ENCODE measurements at regions not wholly inside any gene's neighbourhood (a gene's known extent, or its start where the extent isn't known, plus 50 kb on each side); places are given as distances from the start of the nearest gene placed in this dataset.

GRCh38 chr19:32176591-32176990 lies 168.8 kb upstream of the ZNF507 start:
- no peak for DNase-seq (ENCODE audit: low spot score)

GRCh38 chr19:32177686-32178085 lies 167.7 kb upstream of the ZNF507 start:
- DNase-seq (ENCODE audit: low spot score): no peak

DNA sequence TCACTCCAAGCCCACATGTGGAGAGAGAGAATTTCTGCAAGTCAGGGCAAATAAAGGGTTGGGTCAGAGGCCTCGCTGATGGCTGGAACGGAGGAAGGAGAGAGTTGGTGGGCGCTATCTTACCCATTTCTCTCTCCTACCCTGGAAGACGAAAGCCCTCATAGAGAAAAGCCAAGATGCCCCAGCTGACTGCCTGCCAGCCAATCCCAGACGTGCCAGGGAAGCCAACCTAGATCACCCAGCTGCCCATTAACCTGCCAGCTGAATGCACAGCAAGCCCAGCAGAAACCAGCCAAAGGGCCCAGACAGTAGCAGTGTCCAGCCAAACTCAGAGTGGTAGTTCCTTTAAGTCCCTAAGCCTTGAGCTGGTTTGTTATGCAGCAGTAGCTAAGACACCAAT lies 167.0 kb upstream of the ZNF507 start:
- no peak for DNase-seq (ENCODE audit: low spot score)

GRCh38 chr19:32178956-32179355 lies 166.5 kb upstream of the ZNF507 start:
- DNase-seq (ENCODE audit: low spot score): no peak

GRCh38 chr19:32181216-32181920 lies 164.0 kb upstream of the ZNF507 start:
- DNase-seq (ENCODE audit: low spot score): no peak

DNA sequence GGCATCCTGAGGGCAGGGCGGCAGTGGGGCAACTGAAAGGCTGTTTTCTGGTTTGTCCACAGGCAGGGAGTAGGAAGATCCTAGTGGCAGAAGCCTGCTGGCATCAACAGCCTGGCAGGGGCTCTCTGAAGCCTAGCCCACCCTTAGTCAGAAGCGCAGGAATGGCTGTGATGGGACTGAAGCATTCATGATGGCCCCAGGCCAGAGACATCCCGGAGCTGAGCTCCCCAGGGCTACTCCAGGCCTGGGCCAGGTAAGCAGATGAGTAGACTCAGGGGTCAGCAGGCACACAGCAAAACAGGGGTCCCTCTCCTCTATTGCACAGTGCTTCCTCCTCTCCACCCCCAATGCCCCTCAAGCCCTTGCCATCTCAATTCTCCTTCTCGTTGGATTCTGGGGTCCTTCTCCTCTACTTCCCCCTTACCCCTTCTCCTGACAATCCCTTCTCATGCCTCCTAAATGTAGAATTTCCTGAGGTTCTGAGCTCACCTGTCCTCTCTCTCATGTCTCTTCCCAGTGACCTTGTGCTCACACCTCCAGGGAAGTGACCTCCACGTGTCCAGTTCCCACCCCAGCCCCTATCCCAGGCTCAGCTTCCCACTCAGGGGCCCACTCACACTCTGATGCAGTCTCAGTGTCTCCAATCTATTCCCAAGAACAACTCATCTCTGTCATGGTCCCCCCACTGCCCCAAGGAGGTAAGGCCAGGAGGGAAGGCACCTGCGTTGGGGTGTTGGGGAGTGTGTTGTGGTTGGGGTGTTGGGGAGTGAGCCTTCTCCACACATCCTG lies 158.7 kb upstream of the ZNF507 start:
- no peak for DNase-seq (ENCODE audit: low spot score)

GRCh38 chr19:32188921-32189320 lies 156.5 kb upstream of the ZNF507 start:
- DNase-seq (ENCODE audit: low spot score): no peak

DNA sequence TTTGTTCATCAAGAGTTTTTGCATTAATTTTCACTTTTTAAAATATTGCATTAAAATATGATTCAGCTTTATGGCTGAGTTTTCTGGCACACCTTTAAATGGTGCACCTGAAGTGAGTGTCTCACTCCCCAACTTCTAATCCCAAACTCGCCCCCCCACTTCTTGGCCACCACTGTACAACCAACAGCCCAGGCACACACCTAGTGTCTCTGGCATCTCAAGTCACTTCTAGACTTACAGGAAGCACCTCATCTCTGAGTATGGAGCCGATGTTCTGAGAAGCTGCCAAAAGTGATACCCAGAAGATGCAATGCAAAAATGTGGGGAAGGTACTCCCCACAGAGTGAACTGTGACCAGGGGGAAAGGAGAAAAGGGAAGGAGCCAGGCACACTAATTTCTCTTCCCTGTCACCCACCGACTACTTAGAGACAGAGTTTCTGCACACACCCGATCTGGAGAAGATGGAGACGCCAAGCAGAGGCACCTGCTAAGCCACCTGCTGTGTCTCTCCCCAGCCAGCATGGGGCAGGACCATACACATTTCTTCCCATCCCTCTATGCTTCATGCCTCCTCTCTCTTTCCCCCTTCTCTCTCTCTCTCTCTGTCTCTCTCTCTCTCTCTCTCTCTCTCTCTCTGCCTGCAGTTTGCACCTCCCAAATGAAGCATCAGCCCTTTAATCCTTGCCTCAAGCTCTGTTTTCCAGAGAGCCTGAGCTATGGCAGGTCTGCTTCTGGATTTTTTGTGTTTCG lies 155.3 kb upstream of the ZNF507 start:
- no peak for DNase-seq (ENCODE audit: low spot score)

DNA sequence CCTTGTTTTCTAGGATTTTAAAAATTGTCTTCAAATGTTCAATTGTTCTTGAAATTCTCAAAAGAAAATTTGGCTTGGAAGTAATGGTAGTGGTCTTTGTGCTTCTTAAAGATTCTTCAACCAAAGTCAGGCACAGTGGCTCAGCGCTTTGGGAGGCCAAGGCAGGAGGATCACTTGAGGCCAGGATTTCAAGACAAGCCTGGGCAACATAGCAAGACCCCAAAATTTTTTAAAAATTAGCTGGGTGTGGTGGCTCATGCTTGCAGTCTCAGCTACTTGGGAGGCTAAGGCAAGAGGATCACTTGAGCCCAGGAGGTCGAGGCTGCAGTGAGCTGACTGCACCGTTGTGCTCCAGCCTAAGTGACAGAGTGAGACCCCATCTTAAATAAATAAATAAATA lies 153.5 kb upstream of the ZNF507 start:
- no peak for DNase-seq (ENCODE audit: low spot score)

GRCh38 chr19:32195706-32196610 lies 149.5 kb upstream of the ZNF507 start:
- DNase-seq (ENCODE audit: low spot score): no peak

DNA sequence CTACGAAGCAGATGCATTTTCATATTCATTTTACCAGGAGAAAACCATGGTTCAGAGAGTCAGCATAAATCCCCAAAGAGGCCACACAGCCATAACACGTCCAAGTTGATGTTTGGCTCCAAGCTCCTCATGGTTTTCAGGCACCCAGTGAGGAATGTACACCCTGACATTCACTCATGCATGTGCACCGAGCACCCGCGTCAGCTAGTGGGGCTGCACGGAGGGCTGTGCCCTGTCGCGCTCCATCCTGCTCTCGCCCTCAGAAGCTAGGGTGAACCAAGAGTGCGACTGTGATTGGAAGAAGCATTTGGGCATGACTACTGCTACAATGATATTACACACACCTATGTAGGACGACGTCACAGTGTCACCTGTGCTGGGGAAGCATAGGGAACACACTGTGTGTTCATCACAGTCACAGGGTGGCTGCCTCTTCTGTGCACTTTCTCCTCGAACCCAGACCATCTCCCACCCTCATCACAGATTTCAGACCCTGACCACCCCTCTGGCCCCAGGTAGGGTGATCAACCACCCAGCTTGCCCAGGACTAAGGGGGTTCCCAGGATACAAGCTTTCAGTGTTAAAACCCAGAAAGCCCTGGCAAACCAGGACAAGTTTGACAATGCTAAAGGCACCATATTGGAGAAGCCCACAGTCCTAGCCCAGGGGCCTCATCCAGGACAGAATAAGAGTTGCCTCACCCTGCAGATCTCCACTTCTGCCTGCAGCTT lies 148.6 kb upstream of the ZNF507 start:
- DNase-seq (ENCODE audit: low spot score): no peak

DNA sequence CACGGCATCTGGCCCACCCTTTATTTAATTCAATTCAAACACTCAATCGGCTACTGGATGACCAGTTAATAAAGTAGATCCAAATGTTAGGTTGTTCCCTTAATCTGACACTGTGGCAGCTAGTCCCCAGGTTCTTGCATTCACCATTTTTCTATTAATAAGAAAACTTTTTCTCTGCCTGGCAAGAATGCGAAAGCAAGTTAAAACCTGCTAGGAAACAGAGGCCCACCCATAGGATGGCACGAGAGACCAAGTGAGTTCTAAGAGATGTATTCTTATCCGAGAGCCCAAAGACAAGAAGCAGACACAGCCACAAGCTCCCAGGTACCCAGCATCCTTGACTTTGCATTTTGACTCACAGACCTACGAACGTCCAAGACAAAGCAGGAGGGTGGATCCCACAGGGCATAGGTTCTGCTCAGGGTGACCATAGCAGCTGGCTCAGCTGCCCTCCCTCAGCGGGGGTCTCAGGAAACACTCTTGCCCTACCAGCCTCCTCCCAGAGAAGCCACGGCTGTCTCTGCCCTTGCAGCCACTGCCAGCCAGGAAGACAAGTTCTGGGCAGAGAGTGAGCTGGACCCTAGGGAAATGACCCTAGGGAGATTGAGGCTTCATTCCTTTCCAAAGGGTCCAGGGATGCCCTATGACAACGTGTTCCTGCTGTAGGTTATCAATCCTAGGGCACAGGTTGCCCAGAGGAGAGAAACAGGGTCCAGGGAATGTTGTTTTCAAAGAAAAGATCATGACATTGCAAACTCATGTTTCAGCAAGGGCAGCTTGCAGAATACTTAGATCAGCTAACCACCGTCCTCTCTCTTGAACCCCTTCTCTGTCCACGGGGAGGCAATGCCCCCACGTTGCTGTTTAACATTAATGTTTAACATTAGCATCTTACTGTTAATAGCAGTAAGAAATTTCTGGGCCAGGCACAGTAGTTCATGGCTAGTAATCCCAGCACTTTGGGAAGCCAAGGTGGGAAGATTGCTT lies 147.2 kb upstream of the ZNF507 start:
- no peak for DNase-seq (ENCODE audit: low spot score)

GRCh38 chr19:32199501-32200040 lies 145.8 kb upstream of the ZNF507 start:
- DNase-seq (ENCODE audit: low spot score): no peak

- no peak for DNase-seq (ENCODE audit: low spot score)
Measured at GRCh38 chr19:32200312-32201038, 144.9 kb upstream of the ZNF507 start.

GRCh38 chr19:32201211-32201610 lies 144.2 kb upstream of the ZNF507 start:
- DNase-seq (ENCODE audit: low spot score): no peak

DNA sequence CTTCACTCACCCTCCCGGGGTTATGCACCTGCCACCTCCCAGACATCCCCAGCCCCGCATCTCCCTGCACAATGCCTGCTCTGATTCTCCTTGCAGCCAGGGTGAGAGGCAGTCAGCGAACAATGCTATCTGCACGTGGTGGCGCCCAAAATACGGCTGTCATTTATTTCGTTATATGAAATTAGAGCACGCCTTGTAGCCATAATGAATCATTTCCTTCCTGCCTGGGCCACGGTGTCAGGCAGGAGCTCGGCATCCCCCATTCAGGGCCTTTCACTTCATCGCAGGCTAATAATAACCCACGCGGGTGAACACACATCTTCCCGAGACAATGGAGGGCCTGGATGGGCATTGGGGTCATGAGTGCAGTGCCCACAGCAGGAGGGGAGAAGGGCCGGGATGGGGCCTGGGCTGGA lies 143.8 kb upstream of the ZNF507 start:
- no peak for DNase-seq (ENCODE audit: low spot score)

DNA sequence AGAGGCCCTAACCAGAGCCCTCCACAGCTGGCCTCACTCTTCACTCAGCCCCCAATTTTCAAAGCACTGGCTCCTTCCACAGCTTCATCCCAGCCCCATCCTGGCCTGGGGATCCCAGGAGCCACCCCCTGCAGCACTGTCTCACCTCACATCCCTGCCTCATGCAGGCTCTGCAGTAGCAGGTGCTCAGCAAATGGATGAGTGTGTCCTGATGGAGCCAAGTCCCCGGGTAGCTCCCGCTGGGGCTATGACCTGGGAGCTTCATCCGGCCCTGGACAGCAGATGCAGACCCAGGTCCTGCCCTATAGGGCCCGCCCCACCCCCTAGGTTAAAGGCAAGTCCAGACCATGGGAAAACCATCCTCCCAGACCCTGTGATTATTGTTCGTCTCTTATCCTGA lies 143.2 kb upstream of the ZNF507 start:
- no peak for DNase-seq (ENCODE audit: low spot score)

GRCh38 chr19:32203161-32203560 lies 142.2 kb upstream of the ZNF507 start:
- DNase-seq (ENCODE audit: low spot score): no peak

- DNase-seq (ENCODE audit: low spot score): no peak
Measured at GRCh38 chr19:32206065-32206464, 139.3 kb upstream of the ZNF507 start.

All from NAMALWA (cell line).